Astrocyte (in vitro differentiated cells and primary cell): ENCODE measurements at regions not wholly inside any gene's neighbourhood (a gene's known extent, or its start where the extent isn't known, plus 50 kb on each side); places are given as distances from the start of the nearest gene placed in this dataset.

ENCODE experiments used
- EZH2 ChIP-seq: IDR thresholded peaks from 2 replicates; pipeline ENCODE4 v1.6.1; 2012; ENCODE audit warnings: mild to moderate bottlenecking, low read length, inconsistent platforms; ENCODE audit not compliant: insufficient read depth
- TF ChIP-seq, protein P1 (sequence below): IDR thresholded peaks from 2 replicates; pipeline ENCODE4 v1.5.1; 2011; ENCODE audit warnings: low read depth, mild to moderate bottlenecking, inconsistent platforms, low read length, moderate library complexity; ENCODE audit not compliant: insufficient read depth

DNA sequence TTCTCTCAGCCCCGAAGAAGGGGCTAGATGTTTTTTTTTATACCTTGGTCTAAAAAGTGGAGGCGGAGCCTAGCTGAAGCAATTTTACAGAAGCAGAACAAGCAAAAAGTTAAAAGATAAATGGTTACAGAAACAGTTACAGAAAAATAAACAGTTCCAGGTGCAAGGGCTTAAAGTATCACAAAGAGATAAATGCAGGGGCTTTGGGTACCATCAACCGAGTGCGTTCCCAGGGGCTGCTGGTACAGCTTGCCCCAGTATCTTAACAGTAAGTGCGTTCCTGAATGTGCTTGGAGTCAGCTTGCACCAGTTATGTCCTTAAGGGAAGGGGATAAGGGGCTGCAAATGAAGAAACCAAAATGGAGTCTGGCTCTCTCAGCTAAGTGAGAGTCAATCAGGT lies 173.9 kb upstream of the MBL2 start:
- TF ChIP-seq, protein P1, sequence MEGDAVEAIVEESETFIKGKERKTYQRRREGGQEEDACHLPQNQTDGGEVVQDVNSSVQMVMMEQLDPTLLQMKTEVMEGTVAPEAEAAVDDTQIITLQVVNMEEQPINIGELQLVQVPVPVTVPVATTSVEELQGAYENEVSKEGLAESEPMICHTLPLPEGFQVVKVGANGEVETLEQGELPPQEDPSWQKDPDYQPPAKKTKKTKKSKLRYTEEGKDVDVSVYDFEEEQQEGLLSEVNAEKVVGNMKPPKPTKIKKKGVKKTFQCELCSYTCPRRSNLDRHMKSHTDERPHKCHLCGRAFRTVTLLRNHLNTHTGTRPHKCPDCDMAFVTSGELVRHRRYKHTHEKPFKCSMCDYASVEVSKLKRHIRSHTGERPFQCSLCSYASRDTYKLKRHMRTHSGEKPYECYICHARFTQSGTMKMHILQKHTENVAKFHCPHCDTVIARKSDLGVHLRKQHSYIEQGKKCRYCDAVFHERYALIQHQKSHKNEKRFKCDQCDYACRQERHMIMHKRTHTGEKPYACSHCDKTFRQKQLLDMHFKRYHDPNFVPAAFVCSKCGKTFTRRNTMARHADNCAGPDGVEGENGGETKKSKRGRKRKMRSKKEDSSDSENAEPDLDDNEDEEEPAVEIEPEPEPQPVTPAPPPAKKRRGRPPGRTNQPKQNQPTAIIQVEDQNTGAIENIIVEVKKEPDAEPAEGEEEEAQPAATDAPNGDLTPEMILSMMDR = no peak
- TF ChIP-seq EZH2 = no peak
